NCI-H146 treated with DMSO at 0.1 percent for 48 hours (cell line): ENCODE measurements at regions not wholly inside any gene's neighbourhood (a gene's known extent, or its start where the extent isn't known, plus 50 kb on each side); places are given as distances from the start of the nearest gene placed in this dataset.
"Not testable (repeated sequence)": the region's sequence is repeated elsewhere in the genome, so short reads cannot be mapped to it uniquely, and the experiment has no call there.

Experiments used
- DNase-seq: peaks from one replicate; lab custom pipeline; 2025; ENCODE audit not compliant: unreplicated experiment; lab: John Stamatoyannopoulos, UW

- DNase-seq, result not testable (repeated sequence)
Observed at GRCh38 chr13:57909833-57910232, 278.3 kb downstream of the PCDH17 start.

- no peak for DNase-seq
Observed at GRCh38 chr13:57918086-57918485, 286.5 kb downstream of the PCDH17 start.

- no peak for DNase-seq
Observed at GRCh38 chr13:57918913-57919312, 287.4 kb downstream of the PCDH17 start.

GRCh38 chr13:57925250-57925649 is 293.7 kb downstream of the PCDH17 start:
- DNase-seq, result no peak

GRCh38 chr13:57925751-57926150 is 294.2 kb downstream of the PCDH17 start:
- DNase-seq, result no peak

GRCh38 chr13:57932061-57932460 is 300.5 kb downstream of the PCDH17 start:
- no peak for DNase-seq

GRCh38 chr13:57933606-57934005 is 302.1 kb downstream of the PCDH17 start:
- DNase-seq, result no peak

- no peak for DNase-seq
Observed at GRCh38 chr13:57935965-57936364, 304.4 kb downstream of the PCDH17 start.

GRCh38 chr13:57946361-57946760 is 314.8 kb downstream of the PCDH17 start:
- DNase-seq, result no peak

GRCh38 chr13:57948884-57949283 is 317.3 kb downstream of the PCDH17 start:
- DNase-seq, result no peak

GRCh38 chr13:57969951-57970350 is 338.4 kb downstream of the PCDH17 start:
- DNase-seq, result no peak

GRCh38 chr13:57970404-57970803 is 338.9 kb downstream of the PCDH17 start:
- DNase-seq, result no peak

GRCh38 chr13:57982782-57983181 is 351.2 kb downstream of the PCDH17 start:
- DNase-seq, result no peak

GRCh38 chr13:57988276-57988675 is 356.7 kb downstream of the PCDH17 start:
- no peak for DNase-seq

GRCh38 chr13:57991041-57991440 is 359.5 kb downstream of the PCDH17 start:
- no peak for DNase-seq

GRCh38 chr13:57992416-57992815 is 360.9 kb downstream of the PCDH17 start:
- DNase-seq, result no peak

GRCh38 chr13:57996717-57997116 is 365.2 kb downstream of the PCDH17 start:
- DNase-seq, result no peak

GRCh38 chr13:58004751-58005150 is 373.2 kb downstream of the PCDH17 start:
- DNase-seq, result no peak

- no peak for DNase-seq
Observed at GRCh38 chr13:58018020-58018419, 386.5 kb downstream of the PCDH17 start.

GRCh38 chr13:58018865-58019264 is 387.3 kb downstream of the PCDH17 start:
- no peak for DNase-seq

GRCh38 chr13:58024103-58024502 is 392.6 kb downstream of the PCDH17 start:
- DNase-seq, result no peak

GRCh38 chr13:58025821-58026220 is 394.3 kb downstream of the PCDH17 start:
- no peak for DNase-seq

GRCh38 chr13:58032676-58033460 is 401.3 kb downstream of the PCDH17 start:
- DNase-seq, result no peak
